ENCODE measurements at regions not wholly inside any gene's neighbourhood (a gene's known extent, or its start where the extent isn't known, plus 50 kb on each side); places are given as distances from the start of the nearest gene placed in this dataset.

- H3K4me3 ChIP-seq (ENCODE audit: low read depth, poor library complexity, severe bottlenecking) = no peak overlapping the region
- intact Hi-C loops (cut with DNase I; ENCODE audit: low total_unique reads) = no loop called here
- DNase-seq (ENCODE audit: low spot score in 2 of 2) = no peak
- TF ChIP-seq POLR2A (IDR thresholded peaks at IDR 0.05) (no peak), CTCF (IDR thresholded peaks at IDR 0.05) (no peak)
- 68 to 69% methylated on average over 9 of the region's 9 CpGs for WGBS, 2 donors
Observed at GRCh38 chr13:22789027-22789593, 391.7 kb upstream of the SGCG start.

GRCh38 chr13:22789916-22790315, 390.9 kb upstream of the SGCG start:
- intact Hi-C loops (cut with DNase I; ENCODE audit: low total_unique reads) = no loop called here

GRCh38 chr13:22793598-22794134, 387.1 kb upstream of the SGCG start:
- WGBS, 2 donors = 73 to 75% methylated on average over 10 of the region's 10 CpGs
- intact Hi-C loops (cut with DNase I; ENCODE audit: low total_unique reads) = no loop called here
- TF ChIP-seq CTCF (IDR thresholded peaks at IDR 0.05) (no peak), POLR2A (IDR thresholded peaks at IDR 0.05) (no peak)
- DNase-seq (ENCODE audit: low spot score in 2 of 2) = no peak
- H3K4me3 ChIP-seq (ENCODE audit: low read depth, poor library complexity, severe bottlenecking) = no peak overlapping the region

More at GRCh38 chr13:22789916-22790315, 390.9 kb upstream of the SGCG start:
- no peak for DNase-seq (ENCODE audit: low spot score in 2 of 2)
- no peak for TF ChIP-seq CTCF (IDR thresholded peaks at IDR 0.05)
- no peak for TF ChIP-seq POLR2A (IDR thresholded peaks at IDR 0.05)
- WGBS, 2 donors = 57 to 61% methylated on average over 3 of the region's 3 CpGs
- H3K4me3 ChIP-seq (ENCODE audit: low read depth, poor library complexity, severe bottlenecking) = no peak overlapping the region

GRCh38 chr13:22800526-22801401, 380.0 kb upstream of the SGCG start:
- no peak overlapping the region for H3K4me3 ChIP-seq (ENCODE audit: low read depth, poor library complexity, severe bottlenecking)
- WGBS, 2 donors = 53 to 55% methylated on average over 5 of the region's 5 CpGs
- intact Hi-C loops (cut with DNase I; ENCODE audit: low total_unique reads) = loop anchor here (10.0 kb wide), 1 partner anchor 224 kb away; no protein-coding TSS in a partner anchor
- DNase-seq (ENCODE audit: low spot score in 2 of 2) = peak in 1 of 2 donors; percentile 60
- TF ChIP-seq CTCF (IDR thresholded peaks at IDR 0.05) (no peak), POLR2A (IDR thresholded peaks at IDR 0.05) (no peak)

- WGBS, 2 donors = 26 to 34% methylated on average over 3 of the region's 3 CpGs
- TF ChIP-seq CTCF (IDR thresholded peaks at IDR 0.05) = no peak
- no peak for TF ChIP-seq POLR2A (IDR thresholded peaks at IDR 0.05)
- no peak overlapping the region for H3K4me3 ChIP-seq (ENCODE audit: low read depth, poor library complexity, severe bottlenecking)
- no peak for DNase-seq (ENCODE audit: low spot score in 2 of 2)
- intact Hi-C loops (cut with DNase I; ENCODE audit: low total_unique reads) = loop anchor here (10.0 kb wide), 1 partner anchor 223 kb away; no protein-coding TSS in a partner anchor
Observed at GRCh38 chr13:22801402-22802003, 379.3 kb upstream of the SGCG start.

Data from lower leg skin (tissue), 4 donors.